Gastroesophageal sphincter (tissue), 4 donors: ENCODE measurements at regions not wholly inside any gene's neighbourhood (a gene's known extent, or its start where the extent isn't known, plus 50 kb on each side); places are given as distances from the start of the nearest gene placed in this dataset.

Experiments used
- ATAC-seq: fragments of 150-250 bp; one replicate; pipeline ENCODE4 v1.9.1; 2016; ENCODE audit warnings: mild to moderate bottlenecking, moderate library complexity
- H3K27ac ChIP-seq, 4 donors: fragments of 200-600 bp; sonication (generic) in 3 of 4; 1 replicate in 3 of 4; 2 replicates in 1 of 4; pipeline ENCODE4 v1.5.1; 2016 to 2019
- H3K27me3 ChIP-seq: fragments of 200-600 bp; sonication (generic); one replicate; pipeline ENCODE4 v1.5.1; 2019
- H3K36me3 ChIP-seq, 2 donors: fragments of 200-600 bp; sonication (generic); one replicate each; pipeline ENCODE4 v1.5.1; 2019; ENCODE audit warnings: control low read depth in 1 of 2
- H3K4me1 ChIP-seq, 3 donors: fragments of 200-600 bp; sonication (generic); 1 replicate in 2 of 3; 2 replicates in 1 of 3; pipeline ENCODE4 v1.5.1; 2016 to 2019; ENCODE audit warnings: control low read depth in 2 of 3
- H3K4me3 ChIP-seq, 2 donors: fragments of 200-600 bp; sonication (generic); one replicate each; pipeline ENCODE4 v1.5.1; 2019; ENCODE audit warnings: mild to moderate bottlenecking in 1 of 2, moderate library complexity in 1 of 2
- H3K9me3 ChIP-seq, 3 donors: fragments of 200-600 bp; sonication (generic); one replicate each; pipeline ENCODE4 v1.5.1; 2017 to 2019; ENCODE audit warnings: control low read depth in 2 of 3
- CTCF ChIP-seq, 4 experiments: fragments of 200-600 bp in 2 of 4; fragments of 450-650 bp in 2 of 4; sonication (generic) in 1 of 4; IDR thresholded peaks; one replicate each; pipeline ENCODE4 v1.5.1; 2017 to 2019; ENCODE audit warnings: antibody characterized with exemption in 4 of 4, mild to moderate bottlenecking in 2 of 4, moderate library complexity in 2 of 4
- EP300 ChIP-seq: sonication (generic); formaldehyde crosslinking; IDR thresholded peaks from one replicate; pipeline ENCODE4 v1.6.1; 2017; ENCODE audit warnings: antibody characterized with exemption, mild to moderate bottlenecking
- POLR2A ChIP-seq, 2 donors: fragments of 450-650 bp; IDR thresholded peaks; one replicate each; pipeline ENCODE4 v1.6.1; 2017; ENCODE audit warnings: antibody characterized with exemption in 2 of 2, mild to moderate bottlenecking in 2 of 2, moderate library complexity in 1 of 2
- POLR2AphosphoS5 ChIP-seq: sonication (generic); formaldehyde crosslinking; IDR thresholded peaks from one replicate; pipeline ENCODE4 v1.6.1; 2017; ENCODE audit warnings: antibody characterized with exemption
- WGBS, 2 donors: methylation state at CpG; one replicate each; pipeline ENCODE4 v1.1.5; 2018; ENCODE audit warnings: low coverage in 1 of 2; 5-methylcytosine and 5-hydroxymethylcytosine counted together

- Histone ChIP-seq H3K27me3 (peaks cover 3% of the 10 kb centered on the region), H3K9me3 (peaks cover 0 to 38% (median 2%) of the 10 kb centered on the region in 3 donors), H3K36me3 (no peaks in the 10 kb centered on the region), H3K4me3 (no peak overlapping the region), H3K4me1 (no peaks in the 10 kb centered on the region), H3K27ac (no peak overlapping the region)
- no peak for TF ChIP-seq POLR2A (IDR thresholded peaks at IDR 0.05)
- TF ChIP-seq POLR2AphosphoS5 = no peak
- TF ChIP-seq EP300 = no peak
- no peak for TF ChIP-seq CTCF (IDR thresholded peaks at IDR 0.05)
- no peak for ATAC-seq
- 65% methylated on average over 5 of the region's 5 CpGs; no CpG with 5 or more reads in 1 of the 2 donors for WGBS, 2 donors
Observed at GRCh38 chr14:95380350-95381042, 60.8 kb upstream of the CLMN start.

GRCh38 chr14:95379634-95380033 lies 59.9 kb upstream of the CLMN start:
- no peak overlapping the region for H3K27ac ChIP-seq

DNA sequence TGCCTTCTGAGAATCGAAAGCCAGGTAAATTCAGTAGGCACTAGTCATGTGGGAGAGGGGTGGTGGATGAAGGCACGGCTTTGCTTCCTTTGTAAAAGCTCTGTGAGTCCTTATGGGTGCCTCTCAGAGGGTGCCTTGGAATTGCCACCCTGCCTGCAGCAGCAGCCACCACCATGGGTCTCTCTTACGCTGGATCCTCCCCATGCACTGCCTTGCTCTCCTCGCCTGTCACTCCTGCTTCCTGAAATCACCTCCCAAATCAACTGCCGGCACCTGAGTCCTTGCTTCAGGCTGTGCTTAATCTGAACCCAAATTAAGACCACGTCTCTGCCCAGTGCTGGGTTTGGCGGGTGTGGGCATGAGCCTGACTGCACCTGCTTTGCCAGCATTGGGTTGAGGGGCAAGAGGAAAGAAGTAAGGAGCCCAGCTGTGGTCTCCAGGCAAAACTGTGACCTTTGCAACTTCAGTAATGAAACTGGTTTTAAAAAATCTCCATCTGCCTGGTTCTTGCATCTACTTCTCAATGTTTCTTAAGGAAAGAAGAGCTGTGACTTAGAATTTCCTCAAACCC lies 55.9 kb upstream of the CLMN start:
- 80% methylated on average over 1 of the region's 7 CpGs; no CpG with 5 or more reads in 1 of the 2 donors for WGBS, 2 donors
- Histone ChIP-seq H3K9me3 (peaks cover 0 to 25% (median 2%) of the 10 kb centered on the region in 3 donors), H3K36me3 (no peaks in the 10 kb centered on the region), H3K4me3 (no peak overlapping the region), H3K27me3 (peaks cover 11% of the 10 kb centered on the region), H3K4me1 (no peaks in the 10 kb centered on the region), H3K27ac (no peak overlapping the region)
- TF ChIP-seq CTCF (IDR thresholded peaks at IDR 0.05) (no peak), EP300 (no peak), POLR2AphosphoS5 (no peak), POLR2A (IDR thresholded peaks at IDR 0.05) (no peak)
- ATAC-seq = no peak

More at GRCh38 chr14:95379634-95380033, 59.9 kb upstream of the CLMN start:
- no peaks in the 10 kb centered on the region for H3K4me1 ChIP-seq
- peaks cover 0 to 38% (median 2%) of the 10 kb centered on the region in 3 donors for H3K9me3 ChIP-seq
- TF ChIP-seq POLR2AphosphoS5 (no peak), CTCF (IDR thresholded peaks at IDR 0.05) (no peak), POLR2A (IDR thresholded peaks at IDR 0.05) (no peak), EP300 (no peak)
- H3K36me3 ChIP-seq = no peaks in the 10 kb centered on the region
- no peak for ATAC-seq
- peaks cover 7% of the 10 kb centered on the region for H3K27me3 ChIP-seq
- no peak overlapping the region for H3K4me3 ChIP-seq

DNA sequence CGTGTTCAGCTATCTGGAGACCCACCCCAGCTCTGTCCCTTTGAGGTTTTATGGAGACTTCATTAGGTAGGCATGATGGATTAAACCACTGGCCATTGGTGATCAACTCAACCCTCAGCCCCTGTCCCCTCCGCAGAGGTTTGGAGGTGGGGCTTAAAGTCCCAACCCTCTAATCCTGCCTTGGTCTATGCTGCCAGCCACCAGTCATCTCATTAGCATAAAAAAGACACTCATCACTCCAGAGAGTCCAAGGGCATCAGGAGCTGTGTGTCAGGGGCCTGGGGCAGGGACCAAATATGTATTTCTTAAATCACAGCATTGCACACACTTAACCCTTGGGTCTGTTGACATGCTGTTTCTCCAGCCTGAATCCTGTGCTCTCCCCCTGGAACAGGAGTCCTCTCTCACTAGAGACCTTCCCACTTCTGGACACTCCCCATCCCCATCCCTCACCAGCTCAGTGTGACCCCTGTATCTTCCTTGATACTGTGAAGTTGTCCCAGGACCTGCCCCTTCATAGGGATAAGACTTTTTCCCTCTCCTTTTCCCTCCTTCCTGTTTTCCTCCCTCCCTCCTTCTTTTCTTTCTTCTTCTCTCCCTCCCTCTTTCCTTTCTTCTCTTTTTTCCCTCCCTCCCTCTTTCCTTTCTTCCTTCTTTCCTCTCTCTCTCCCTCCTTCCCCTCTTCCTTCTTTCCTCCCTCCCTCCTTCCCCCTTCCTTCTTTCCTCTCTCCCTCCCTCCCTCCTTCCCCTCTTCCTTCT lies 54.7 kb upstream of the CLMN start:
- Histone ChIP-seq H3K36me3 (no peaks in the 10 kb centered on the region), H3K27ac (no peak overlapping the region), H3K27me3 (peaks cover 11% of the 10 kb centered on the region), H3K4me1 (no peaks in the 10 kb centered on the region), H3K9me3 (peaks cover 0 to 13% (median 2%) of the 10 kb centered on the region in 3 donors), H3K4me3 (no peak overlapping the region)
- no CpG with 5 or more reads among the region's 2 CpGs for WGBS, 2 donors
- ATAC-seq = no peak
- TF ChIP-seq CTCF (IDR thresholded peaks at IDR 0.05) (no peak), POLR2AphosphoS5 (no peak), EP300 (no peak), POLR2A (IDR thresholded peaks at IDR 0.05) (no peak)
